ENCODE measurements at regions not wholly inside any gene's neighbourhood (a gene's known extent, or its start where the extent isn't known, plus 50 kb on each side); places are given as distances from the start of the nearest gene placed in this dataset.

DNA sequence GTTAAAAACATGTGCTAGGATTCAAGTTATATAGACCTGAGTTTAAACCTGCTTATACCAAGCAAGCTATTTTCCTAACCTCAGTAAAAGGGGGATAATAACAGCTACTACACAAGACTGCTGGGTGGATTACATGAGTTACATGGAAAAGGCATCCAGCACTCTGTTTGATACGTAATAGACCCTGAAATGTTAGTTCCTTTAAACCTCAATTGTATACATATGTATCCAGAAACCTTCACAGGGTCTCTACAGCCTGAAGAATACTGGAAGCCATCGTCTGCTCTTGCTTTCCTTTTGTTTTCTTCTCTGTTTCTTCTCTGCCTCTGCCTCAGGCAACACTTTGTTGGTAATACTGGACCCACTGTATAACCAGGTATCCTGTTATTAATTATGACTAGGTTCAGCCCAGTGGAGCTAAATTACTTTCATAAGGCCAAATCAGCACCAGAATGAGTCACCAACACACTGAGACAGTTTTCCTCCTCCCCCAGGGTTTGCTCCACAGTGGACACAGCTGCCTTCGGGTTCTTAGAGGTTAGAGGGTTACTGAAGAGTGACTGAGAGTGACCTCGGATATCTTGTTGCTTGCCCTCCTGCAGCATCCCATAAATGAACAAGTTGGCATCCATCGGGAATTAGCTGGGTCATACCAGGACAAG lies 127.1 kb downstream of the CAPZA3 start (continued):
- no peak for TF ChIP-seq PCBP1 (IDR thresholded peaks at IDR 0.05; ENCODE audit: low read depth, low read length, poor library complexity, severe bottlenecking)

GRCh38 chr12:18868717-18869116 lies 130.8 kb downstream of the CAPZA3 start:
- no TSS peak for BruUV-seq (replicated peaks)
- intact Hi-C loops (cut with micrococcal nuclease) (no loop called here), in situ Hi-C loops (cut with MboI) (no loop called here)
- ChIA-PET CTCF (ENCODE audit: low intra/inter-chr PET ratio) (no interaction called here), POLR2A (no interaction called here)
- DNase-seq (ENCODE audit: extremely low read depth in 1 of 4, low spot score in 3 of 4) (no peak), ATAC-seq (no peak), FAIRE-seq (no peak)
- Histone ChIP-seq H3K9me3 (replicated peaks; ENCODE audit: control insufficient read depth, insufficient read depth, low read depth, low read length) (no peaks in the 10 kb centered on the region), H3K4me2 (ENCODE audit: insufficient read depth, low read length) (no peak overlapping the region), H3K27ac (ENCODE audit: extremely low read depth, low read depth, low read length) (no peak overlapping the region), H3K4me3 (no peak overlapping the region), H3K36me3 (ENCODE audit: control insufficient read depth, insufficient read depth, low read length) (no peaks in the 10 kb centered on the region), H3K79me2 (ENCODE audit: control insufficient read depth, insufficient read depth, low read length) (no peaks in the 10 kb centered on the region), H3K9ac (ENCODE audit: insufficient read depth in 1 of 2, low read depth in 2 of 2, low read length in 2 of 2) (no peak overlapping the region), H2AFZ (ENCODE audit: low read depth, low read length) (peak overlapping the region; percentile 37; the same call in 1 of the 2 replicates), H3K27me3 (ENCODE audit: control insufficient read depth in 2 of 2, insufficient read depth in 2 of 2, low read length in 2 of 2) (no peaks in the 10 kb centered on the region), H3K4me1 (replicated peaks in 1 of 2; ENCODE audit: control insufficient read depth in 2 of 2, insufficient read depth in 2 of 2, low read length in 2 of 2) (no peaks in the 10 kb centered on the region), H3K9me1 (ENCODE audit: control insufficient read depth, insufficient read depth, low read length) (no peaks in the 10 kb centered on the region), H4K20me1 (replicated peaks; ENCODE audit: control insufficient read depth, insufficient read depth, low read length) (no peaks in the 10 kb centered on the region)
- WGBS (ENCODE audit: insufficient coverage, low coverage, missing lambda C conversion rate): 23% methylated on average over 2 of the region's 2 CpGs
- TF ChIP-seq TSC22D4 (tag; IDR thresholded peaks at IDR 0.05) (no peak), TEAD2 (tag; IDR thresholded peaks at IDR 0.05) (no peak), OTX1 (CRISPR knock-in tag; IDR thresholded peaks at IDR 0.05) (no peak), ZNF57 (CRISPR knock-in tag; IDR thresholded peaks at IDR 0.05) (no peak), BRD9 (IDR thresholded peaks at IDR 0.05; ENCODE audit: low read depth, partially characterized antibody) (no peak), PYGO2 (tag; IDR thresholded peaks at IDR 0.05) (no peak), ZNF263 (CRISPR knock-in tag; IDR thresholded peaks at IDR 0.05; ENCODE audit: borderline replicate concordance) (no peak), MXD1 (CRISPR knock-in tag; IDR thresholded peaks at IDR 0.05; ENCODE audit: borderline replicate concordance, poor library complexity, severe bottlenecking) (no peak), XRCC4 (IDR thresholded peaks at IDR 0.05; ENCODE audit: extremely low read depth, insufficient read depth, insufficient read length) (no peak), IFI16 (CRISPR knock-in tag; IDR thresholded peaks at IDR 0.05) (no peak), MYBL2 (IDR thresholded peaks at IDR 0.05; ENCODE audit: low read depth) (no peak), MYBL2 (CRISPR knock-in tag; IDR thresholded peaks at IDR 0.05; ENCODE audit: borderline replicate concordance) (no peak)
- TF ChIP-seq, protein P1, sequence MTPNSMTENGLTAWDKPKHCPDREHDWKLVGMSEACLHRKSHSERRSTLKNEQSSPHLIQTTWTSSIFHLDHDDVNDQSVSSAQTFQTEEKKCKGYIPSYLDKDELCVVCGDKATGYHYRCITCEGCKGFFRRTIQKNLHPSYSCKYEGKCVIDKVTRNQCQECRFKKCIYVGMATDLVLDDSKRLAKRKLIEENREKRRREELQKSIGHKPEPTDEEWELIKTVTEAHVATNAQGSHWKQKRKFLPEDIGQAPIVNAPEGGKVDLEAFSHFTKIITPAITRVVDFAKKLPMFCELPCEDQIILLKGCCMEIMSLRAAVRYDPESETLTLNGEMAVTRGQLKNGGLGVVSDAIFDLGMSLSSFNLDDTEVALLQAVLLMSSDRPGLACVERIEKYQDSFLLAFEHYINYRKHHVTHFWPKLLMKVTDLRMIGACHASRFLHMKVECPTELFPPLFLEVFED (CRISPR knock-in tag; conservative IDR thresholded peaks at IDR 0.05): no peak
- TF ChIP-seq, protein P2, sequence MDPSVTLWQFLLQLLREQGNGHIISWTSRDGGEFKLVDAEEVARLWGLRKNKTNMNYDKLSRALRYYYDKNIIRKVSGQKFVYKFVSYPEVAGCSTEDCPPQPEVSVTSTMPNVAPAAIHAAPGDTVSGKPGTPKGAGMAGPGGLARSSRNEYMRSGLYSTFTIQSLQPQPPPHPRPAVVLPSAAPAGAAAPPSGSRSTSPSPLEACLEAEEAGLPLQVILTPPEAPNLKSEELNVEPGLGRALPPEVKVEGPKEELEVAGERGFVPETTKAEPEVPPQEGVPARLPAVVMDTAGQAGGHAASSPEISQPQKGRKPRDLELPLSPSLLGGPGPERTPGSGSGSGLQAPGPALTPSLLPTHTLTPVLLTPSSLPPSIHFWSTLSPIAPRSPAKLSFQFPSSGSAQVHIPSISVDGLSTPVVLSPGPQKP (CRISPR knock-in tag; IDR thresholded peaks at IDR 0.05): no peak
- TF ChIP-seq, protein P3, sequence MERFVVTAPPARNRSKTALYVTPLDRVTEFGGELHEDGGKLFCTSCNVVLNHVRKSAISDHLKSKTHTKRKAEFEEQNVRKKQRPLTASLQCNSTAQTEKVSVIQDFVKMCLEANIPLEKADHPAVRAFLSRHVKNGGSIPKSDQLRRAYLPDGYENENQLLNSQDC (CRISPR knock-in tag; IDR thresholded peaks at IDR 0.05): no peak
- TF ChIP-seq, protein P4, sequence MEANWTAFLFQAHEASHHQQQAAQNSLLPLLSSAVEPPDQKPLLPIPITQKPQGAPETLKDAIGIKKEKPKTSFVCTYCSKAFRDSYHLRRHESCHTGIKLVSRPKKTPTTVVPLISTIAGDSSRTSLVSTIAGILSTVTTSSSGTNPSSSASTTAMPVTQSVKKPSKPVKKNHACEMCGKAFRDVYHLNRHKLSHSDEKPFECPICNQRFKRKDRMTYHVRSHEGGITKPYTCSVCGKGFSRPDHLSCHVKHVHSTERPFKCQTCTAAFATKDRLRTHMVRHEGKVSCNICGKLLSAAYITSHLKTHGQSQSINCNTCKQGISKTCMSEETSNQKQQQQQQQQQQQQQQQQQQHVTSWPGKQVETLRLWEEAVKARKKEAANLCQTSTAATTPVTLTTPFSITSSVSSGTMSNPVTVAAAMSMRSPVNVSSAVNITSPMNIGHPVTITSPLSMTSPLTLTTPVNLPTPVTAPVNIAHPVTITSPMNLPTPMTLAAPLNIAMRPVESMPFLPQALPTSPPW (CRISPR knock-in tag; IDR thresholded peaks at IDR 0.05): no peak

All from K562 (cell line).